HG03457 (cell line): ENCODE measurements at regions not wholly inside any gene's neighbourhood (a gene's known extent, or its start where the extent isn't known, plus 50 kb on each side); places are given as distances from the start of the nearest gene placed in this dataset.
"Not testable (repeated sequence)": the region's sequence is repeated elsewhere in the genome, so short reads cannot be mapped to it uniquely, and the experiment has no call there.

Experiments
- ATAC-seq: cut with Tn5 transposase; IDR thresholded peaks from one replicate; pipeline ENCODE4 v1.9.1; 2021; ENCODE audit warnings: moderate number of reproducible peaks; ENCODE audit not compliant: unreplicated experiment

- no peak for ATAC-seq
Observed at GRCh38 chr2:145757503-145758246, 1237.8 kb upstream of the ZEB2 start.

GRCh38 chr2:145755019-145755837, 1235.3 kb upstream of the ZEB2 start:
- no peak for ATAC-seq

DNA sequence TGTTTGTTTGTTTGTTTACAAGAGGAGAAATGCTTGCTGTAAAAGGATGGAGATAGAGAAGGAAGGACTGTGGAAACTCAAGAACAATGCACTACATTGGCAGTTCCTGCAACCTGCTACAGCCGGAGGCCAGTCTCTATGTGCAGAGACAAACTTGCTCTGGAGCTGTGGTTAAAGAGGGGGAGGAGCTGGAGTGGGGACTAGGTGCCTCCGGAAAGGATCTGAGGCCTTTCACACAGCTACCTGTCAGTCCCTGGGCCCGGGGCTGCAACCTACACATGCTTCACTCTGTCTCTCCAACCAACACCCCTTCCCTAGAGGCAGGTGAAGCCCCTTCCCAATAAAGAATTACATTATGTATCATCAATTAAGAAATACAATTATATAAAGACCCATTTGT, 1234.0 kb upstream of the ZEB2 start:
- ATAC-seq = no peak

DNA sequence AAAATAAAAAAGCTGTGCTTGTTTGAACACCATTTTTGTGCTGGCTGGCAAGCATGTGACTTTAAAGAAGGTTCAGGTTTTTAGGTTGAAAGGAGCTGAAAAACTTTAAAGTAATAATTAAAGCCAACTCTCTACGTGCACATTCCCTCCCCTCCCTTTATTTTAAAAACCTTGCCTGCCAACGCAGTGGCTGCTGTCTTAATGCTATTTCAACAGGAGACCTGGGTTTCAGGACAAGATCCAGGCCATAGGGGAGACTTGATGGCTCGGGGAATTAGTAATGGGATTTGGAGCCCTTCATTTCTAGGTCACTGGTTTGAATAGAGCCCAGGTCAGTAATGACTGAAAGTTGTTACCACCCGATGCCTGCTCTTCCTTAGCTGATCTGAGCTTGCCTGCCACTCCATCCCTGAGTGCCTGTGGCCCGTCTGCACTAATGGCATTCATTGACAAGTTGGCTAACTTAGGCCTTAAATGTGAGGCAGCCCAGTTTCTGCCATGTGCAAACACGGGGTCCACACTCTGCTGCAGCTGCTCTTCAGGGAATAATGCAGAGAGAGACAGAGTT, 1233.2 kb upstream of the ZEB2 start:
- no peak for ATAC-seq

DNA sequence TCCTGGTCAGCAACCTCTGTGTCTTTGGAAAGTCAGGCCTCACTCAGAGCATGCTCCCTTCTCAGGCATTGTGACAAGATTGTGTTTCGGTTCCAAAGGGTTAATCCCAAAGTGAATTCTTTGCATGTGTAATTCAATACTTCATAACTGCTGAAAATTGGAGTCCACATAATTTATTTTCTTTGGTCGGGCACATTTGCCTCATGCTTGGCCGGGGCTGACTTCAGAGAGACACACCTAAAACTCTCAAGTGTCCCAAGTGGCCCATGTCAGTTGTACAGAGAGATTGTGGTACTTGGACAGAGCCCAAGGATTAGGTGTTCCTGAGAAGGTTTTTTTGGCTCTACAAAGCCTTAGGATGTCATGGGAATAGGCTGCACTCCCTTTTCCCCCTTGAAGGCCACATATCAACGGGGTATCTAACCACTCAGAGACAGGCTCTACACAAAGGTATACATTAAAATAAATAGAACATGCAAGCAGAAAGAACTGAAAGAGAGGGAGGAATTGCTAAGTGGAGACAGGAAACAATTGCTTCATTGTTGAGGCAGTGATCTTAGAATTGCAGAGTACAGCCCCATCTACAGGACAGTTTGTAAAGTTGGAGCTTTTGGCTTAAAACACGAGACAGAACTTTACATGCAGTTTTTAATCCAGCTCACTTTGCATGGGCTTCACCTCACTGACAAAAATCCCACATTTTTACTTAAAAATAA, 1232.3 kb upstream of the ZEB2 start:
- ATAC-seq = peak; percentile 22

- peak; percentile 88 for ATAC-seq
Observed at GRCh38 chr2:145751629-145752028, 1231.7 kb upstream of the ZEB2 start.

- peak; percentile 12 for ATAC-seq
Observed at GRCh38 chr2:145751155-145751554, 1231.2 kb upstream of the ZEB2 start.

- no peak for ATAC-seq
Observed at GRCh38 chr2:145750612-145751011, 1230.7 kb upstream of the ZEB2 start.

DNA sequence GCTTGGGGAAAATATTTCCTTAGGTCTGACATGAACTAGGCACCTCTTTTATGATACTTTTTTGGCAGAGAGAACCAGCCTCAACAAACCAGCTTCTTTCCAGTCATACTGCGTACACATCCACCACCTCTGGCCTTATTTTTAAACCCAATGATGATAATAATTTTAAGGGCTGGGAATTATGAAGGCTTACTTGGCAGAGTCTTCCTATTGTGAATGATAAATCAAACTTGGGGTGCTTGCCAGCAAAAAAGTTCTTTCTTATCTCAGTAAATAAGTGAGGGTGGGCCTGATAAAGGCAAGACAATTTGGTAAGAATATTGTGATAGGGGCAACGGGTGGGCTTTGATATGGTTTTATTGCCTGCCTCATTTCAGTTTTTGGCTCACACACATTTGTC, 1230.2 kb upstream of the ZEB2 start:
- no peak for ATAC-seq

- ATAC-seq = no peak
Observed at GRCh38 chr2:145749556-145749955, 1229.6 kb upstream of the ZEB2 start.

- peak; percentile 38 for ATAC-seq
Observed at GRCh38 chr2:145748927-145749326, 1229.0 kb upstream of the ZEB2 start.

- ATAC-seq = no peak
Observed at GRCh38 chr2:145747715-145748114, 1227.8 kb upstream of the ZEB2 start.

DNA sequence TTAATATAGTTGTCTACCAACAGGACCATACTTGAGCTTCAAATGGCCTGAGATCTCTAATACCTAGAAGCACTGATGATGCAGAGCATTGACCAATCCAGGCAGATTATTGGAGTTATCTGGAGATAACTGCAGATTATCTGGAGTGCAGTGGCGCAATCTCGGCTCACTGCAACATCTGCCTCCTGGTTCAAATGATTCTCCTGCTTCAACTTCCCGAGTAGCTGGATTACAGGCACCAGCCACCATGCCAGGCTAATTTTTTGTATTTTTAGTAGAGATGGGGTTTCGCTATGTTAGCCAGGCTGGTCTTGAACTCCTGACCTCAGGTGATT, 1225.4 kb upstream of the ZEB2 start:
- not testable (repeated sequence) for ATAC-seq

GRCh38 chr2:145744541-145745386, 1224.8 kb upstream of the ZEB2 start:
- peak; percentile 77 for ATAC-seq

DNA sequence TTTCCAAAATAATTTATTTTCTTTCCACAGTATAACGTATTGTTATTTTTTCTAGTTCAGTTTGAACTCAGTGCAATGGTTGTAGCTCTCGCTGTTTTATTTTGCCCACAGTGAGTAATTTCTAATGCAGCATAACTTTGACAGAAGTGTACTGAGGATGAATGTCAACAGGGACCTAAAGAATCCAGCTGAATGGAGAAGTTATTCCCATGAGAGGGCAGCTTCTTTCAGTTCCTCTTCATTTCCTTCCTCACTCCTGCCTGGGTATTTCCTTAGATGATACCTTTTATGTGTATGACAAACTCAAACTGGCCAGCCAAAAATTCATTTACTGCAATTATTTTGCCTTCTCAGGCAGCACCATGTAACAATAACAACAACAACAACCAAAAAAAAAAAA, 1223.1 kb upstream of the ZEB2 start:
- ATAC-seq = no peak

DNA sequence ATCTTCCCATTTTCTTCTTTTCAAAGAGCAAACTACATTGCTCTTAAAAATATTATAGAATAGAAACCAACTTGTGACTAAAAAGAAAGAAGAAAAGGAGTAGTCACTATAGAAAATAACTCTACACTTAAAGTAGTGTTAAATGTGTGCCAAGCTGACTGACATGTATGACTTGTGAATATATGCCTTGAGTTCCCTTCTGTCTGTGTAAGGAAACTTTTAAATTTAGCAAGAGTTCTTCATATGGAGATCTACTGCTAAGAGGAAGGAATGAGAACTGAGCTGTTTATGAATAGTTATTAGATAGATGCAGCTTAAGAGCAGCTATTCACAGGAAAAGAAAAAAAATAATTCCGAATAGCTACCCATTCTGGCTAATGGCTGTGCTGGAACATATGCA, 1221.7 kb upstream of the ZEB2 start:
- ATAC-seq = no peak

DNA sequence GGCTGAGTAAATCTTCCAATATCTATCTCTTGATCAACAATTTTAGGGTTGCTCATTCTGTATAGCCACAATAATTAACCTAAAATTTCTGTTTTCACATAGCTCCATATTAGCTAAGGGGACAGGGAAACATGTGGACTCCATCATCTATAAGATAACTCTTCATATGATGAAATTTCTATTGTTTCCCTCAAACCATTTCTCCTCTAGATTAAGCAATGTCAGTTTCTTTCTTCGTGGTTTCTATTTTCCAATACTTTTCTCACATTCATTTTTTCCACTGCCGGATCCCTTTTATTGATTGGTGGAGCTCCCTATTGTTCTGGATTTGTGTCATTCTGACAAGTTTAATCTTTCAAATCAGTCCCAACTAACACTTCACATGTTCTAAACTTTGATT, 1221.3 kb upstream of the ZEB2 start:
- ATAC-seq = no peak

- ATAC-seq = no peak
Observed at GRCh38 chr2:145740302-145740701, 1220.4 kb upstream of the ZEB2 start.

GRCh38 chr2:145739681-145740080, 1219.8 kb upstream of the ZEB2 start:
- ATAC-seq = peak; percentile 56

DNA sequence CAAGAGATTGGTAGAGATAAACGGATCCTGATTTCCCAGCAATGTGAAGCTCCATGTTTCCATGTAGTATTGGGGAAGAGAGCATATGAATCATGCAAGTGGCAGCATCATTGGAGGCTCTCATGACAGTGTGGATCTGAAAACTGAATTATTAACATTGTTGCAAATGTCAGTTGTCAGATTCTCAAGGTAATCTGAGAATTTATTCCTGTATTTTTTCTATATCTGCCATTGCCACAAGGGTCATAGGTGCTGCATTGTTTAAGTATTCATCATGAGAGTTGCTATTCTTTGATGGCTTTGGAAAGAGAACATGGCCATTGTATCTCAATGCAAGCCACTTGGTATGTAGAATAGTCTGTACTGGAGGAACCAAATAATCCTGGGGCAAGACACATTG, 1217.0 kb upstream of the ZEB2 start:
- no peak for ATAC-seq

GRCh38 chr2:145731467-145731866, 1211.5 kb upstream of the ZEB2 start:
- ATAC-seq = no peak
